Neural cell (in vitro differentiated cells): ENCODE measurements at regions not wholly inside any gene's neighbourhood (a gene's known extent, or its start where the extent isn't known, plus 50 kb on each side); places are given as distances from the start of the nearest gene placed in this dataset.

Experiments
- H2AFZ ChIP-seq: fragments of 200-600, 300-800 bp; sonication (generic), shearing (Covaris generic); 2 replicates; pipeline ENCODE4 v1.6.0; 2014; ENCODE audit warnings: low read depth, mild to moderate bottlenecking, antibody characterized with exemption, low read length, moderate library complexity
- H3F3A ChIP-seq: fragments of 200-600 bp; shearing (Covaris generic); 2 replicates; pipeline ENCODE4 v1.6.1; 2016; ENCODE audit warnings: mild to moderate bottlenecking, moderate library complexity, mixed read lengths, antibody characterized with exemption, low read length; ENCODE audit not compliant: insufficient read depth, poor library complexity, severe bottlenecking
- H3K27ac ChIP-seq: fragments of 200-600, 300-800 bp; sonication (generic), shearing (Covaris generic); 2 replicates; pipeline ENCODE4 v1.5.1; 2014; ENCODE audit warnings: mild to moderate bottlenecking, low read length, moderate library complexity
- H3K27me3 ChIP-seq: fragments of 300-800, 200-600 bp; sonication (generic), shearing (Covaris generic); 2 replicates; pipeline ENCODE4 v1.6.0; 2014; ENCODE audit warnings: mild to moderate bottlenecking, low read depth, low read length, moderate library complexity; ENCODE audit not compliant: insufficient read depth
- H3K36me3 ChIP-seq: fragments of 300-800, 200-600 bp; sonication (generic), shearing (Covaris generic); 2 replicates; pipeline ENCODE4 v1.5.1; 2014; ENCODE audit warnings: mild to moderate bottlenecking, antibody characterized with exemption, low read length, moderate library complexity; ENCODE audit not compliant: insufficient read depth
- H3K4me2 ChIP-seq: fragments of 300-800, 200-600 bp; sonication (generic), shearing (Covaris generic); 2 replicates; pipeline ENCODE4 v1.6.0; 2014; ENCODE audit warnings: mild to moderate bottlenecking, low read length
- H3K4me3 ChIP-seq: fragments of 300-800, 200-600 bp; sonication (generic), shearing (Covaris generic); 2 replicates; pipeline ENCODE4 v1.5.1; 2014; ENCODE audit warnings: mild to moderate bottlenecking, low read length, moderate library complexity
- H3K79me2 ChIP-seq: fragments of 200-600 bp; shearing (Covaris generic); replicated peaks from 2 replicates; pipeline ENCODE4 v1.6.0; 2014; ENCODE audit warnings: mild to moderate bottlenecking, low read length, moderate library complexity; ENCODE audit not compliant: insufficient read depth
- H3K9ac ChIP-seq: fragments of 300-800, 200-600 bp; sonication (generic), shearing (Covaris generic); 2 replicates; pipeline ENCODE4 v1.6.1; 2016; ENCODE audit warnings: mild to moderate bottlenecking, low read length, mixed read lengths
- H3K9me2 ChIP-seq: fragments of 200-600 bp; shearing (Covaris generic); 2 replicates; pipeline ENCODE4 v1.6.1; 2016; ENCODE audit warnings: mild to moderate bottlenecking, low read length, mixed read lengths; ENCODE audit not compliant: insufficient read depth
- H3K9me3 ChIP-seq: fragments of 200-600, 300-800 bp; sonication (generic), shearing (Covaris generic); 2 replicates; pipeline ENCODE4 v1.6.1; 2016; ENCODE audit warnings: mild to moderate bottlenecking, mixed run types, low read length, moderate library complexity, mixed read lengths
- H4K20me1 ChIP-seq: fragments of 200-600 bp; shearing (Covaris generic); 2 replicates; pipeline ENCODE4 v1.6.1; 2016; ENCODE audit warnings: mild to moderate bottlenecking, mixed run types; ENCODE audit not compliant: insufficient read depth
- CTCF ChIP-seq: fragments of 450-650 bp; IDR thresholded peaks from 2 replicates; pipeline ENCODE4 v1.5.1; 2014; ENCODE audit warnings: antibody characterized with exemption, mild to moderate bottlenecking, moderate library complexity; ENCODE audit not compliant: poor library complexity, severe bottlenecking
- EP300 ChIP-seq: fragments of 450-650 bp; conservative IDR thresholded peaks from 2 replicates; pipeline ENCODE4 v1.6.1; 2014; ENCODE audit warnings: antibody characterized with exemption, mild to moderate bottlenecking, moderate library complexity; ENCODE audit not compliant: poor library complexity, severe bottlenecking
- EZH2 ChIP-seq: fragments of 200-600, 300-800 bp; shearing (Covaris generic), sonication (generic); IDR thresholded peaks from 2 replicates; pipeline ENCODE4 v1.6.1; 2014; ENCODE audit warnings: antibody characterized with exemption, low read length, borderline replicate concordance, mild to moderate bottlenecking; ENCODE audit not compliant: insufficient read depth, poor library complexity, severe bottlenecking
- MXI1 ChIP-seq: fragments of 450-650 bp; conservative IDR thresholded peaks from 2 replicates; pipeline ENCODE4 v1.6.1; 2014; ENCODE audit warnings: antibody characterized with exemption, mild to moderate bottlenecking; ENCODE audit not compliant: poor library complexity, severe bottlenecking
- POLR2AphosphoS5 ChIP-seq: IDR thresholded peaks from 2 replicates; pipeline ENCODE4 v1.6.1; 2012
- RAD21 ChIP-seq: fragments of 450-650 bp; conservative IDR thresholded peaks from 2 replicates; pipeline ENCODE4 v1.6.1; 2014; ENCODE audit warnings: antibody characterized with exemption, mild to moderate bottlenecking, moderate library complexity
- REST ChIP-seq: IDR thresholded peaks from 2 replicates; pipeline ENCODE4 v1.6.1; 2012; ENCODE audit warnings: borderline replicate concordance
- SMC3 ChIP-seq: fragments of 450-650 bp; conservative IDR thresholded peaks from 2 replicates; pipeline ENCODE4 v1.6.1; 2014; ENCODE audit warnings: antibody characterized with exemption, mild to moderate bottlenecking, moderate library complexity; ENCODE audit not compliant: poor library complexity
- TAF1 ChIP-seq: IDR thresholded peaks from 2 replicates; pipeline ENCODE4 v1.6.1; 2012; ENCODE audit warnings: low read depth

GRCh38 chr2:12201369-12201768 lies 454.9 kb downstream of the LPIN1 start:
- Histone ChIP-seq H4K20me1 (no peaks in the 10 kb centered on the region), H2AFZ (no peak overlapping the region), H3F3A (no peaks in the 10 kb centered on the region), H3K27ac (no peak overlapping the region), H3K4me2 (no peak overlapping the region), H3K9ac (no peak overlapping the region), H3K9me2 (no peaks in the 10 kb centered on the region), H3K36me3 (no peaks in the 10 kb centered on the region), H3K79me2 (no peaks in the 10 kb centered on the region), H3K27me3 (no peaks in the 10 kb centered on the region), H3K9me3 (no peaks in the 10 kb centered on the region), H3K4me3 (no peak overlapping the region)
- TF ChIP-seq REST (no peak), RAD21 (no peak), EP300 (no peak), EZH2 (no peak), SMC3 (no peak), POLR2AphosphoS5 (no peak), CTCF (no peak), TAF1 (no peak), MXI1 (no peak)

- no peak for TF ChIP-seq EP300
- TF ChIP-seq POLR2AphosphoS5: no peak
- no peak for TF ChIP-seq REST
- no peak for TF ChIP-seq EZH2
- no peak for TF ChIP-seq SMC3
- TF ChIP-seq CTCF: no peak
- TF ChIP-seq RAD21: no peak
- TF ChIP-seq TAF1: no peak
- TF ChIP-seq MXI1: no peak
Observed at GRCh38 chr2:12202313-12203075, 456.1 kb downstream of the LPIN1 start.

More at GRCh38 chr2:12202313-12203075, 456.1 kb downstream of the LPIN1 start:
- H3K36me3 ChIP-seq: no peaks in the 10 kb centered on the region
- no peaks in the 10 kb centered on the region for H3K9me3 ChIP-seq
- no peaks in the 10 kb centered on the region for H4K20me1 ChIP-seq
- H3K9me2 ChIP-seq: no peaks in the 10 kb centered on the region
- no peak overlapping the region for H3K4me3 ChIP-seq
- no peak overlapping the region for H3K4me2 ChIP-seq
- no peaks in the 10 kb centered on the region for H3F3A ChIP-seq
- no peaks in the 10 kb centered on the region for H3K27me3 ChIP-seq
- H3K27ac ChIP-seq: no peak overlapping the region
- no peak overlapping the region for H3K9ac ChIP-seq
- no peak overlapping the region for H2AFZ ChIP-seq
- no peaks in the 10 kb centered on the region for H3K79me2 ChIP-seq
